Parathyroid adenoma (tissue), 2 donors: ENCODE measurements at regions not wholly inside any gene's neighbourhood (a gene's known extent, or its start where the extent isn't known, plus 50 kb on each side); places are given as distances from the start of the nearest gene placed in this dataset.

Experiments used
- H2AFZ ChIP-seq: fragments of 300-600 bp; sonication (generic); one replicate; pipeline ENCODE4 v1.7.0; 2017; ENCODE audit warnings: antibody characterized with exemption, mild to moderate bottlenecking
- H3K27ac ChIP-seq: fragments of 300-600 bp; sonication (generic); one replicate; pipeline ENCODE4 v1.7.0; 2017
- H3K27me3 ChIP-seq: fragments of 300-600 bp; sonication (generic); one replicate; pipeline ENCODE4 v1.7.0; 2017; ENCODE audit warnings: low read length; ENCODE audit not compliant: control insufficient read depth, insufficient read depth
- H3K36me3 ChIP-seq: fragments of 300-600 bp; sonication (generic); one replicate; pipeline ENCODE4 v1.7.0; 2017; ENCODE audit warnings: low read length; ENCODE audit not compliant: control insufficient read depth, insufficient read depth
- H3K4me1 ChIP-seq: fragments of 300-600 bp; sonication (generic); one replicate; pipeline ENCODE4 v1.7.0; 2017; ENCODE audit warnings: control low read depth
- H3K4me2 ChIP-seq: fragments of 300-600 bp; sonication (generic); one replicate; pipeline ENCODE4 v1.7.0; 2017; ENCODE audit warnings: low read length
- H3K4me3 ChIP-seq: fragments of 300-600 bp; sonication (generic); one replicate; pipeline ENCODE4 v1.7.0; 2017; ENCODE audit warnings: low read depth, low read length
- H3K79me2 ChIP-seq: fragments of 300-600 bp; sonication (generic); one replicate; pipeline ENCODE4 v1.7.0; 2017; ENCODE audit warnings: control low read depth
- H3K9ac ChIP-seq: fragments of 300-600 bp; sonication (generic); one replicate; pipeline ENCODE4 v1.7.0; 2017; ENCODE audit warnings: mild to moderate bottlenecking
- H3K9me3 ChIP-seq: fragments of 300-600 bp; sonication (generic); one replicate; pipeline ENCODE4 v1.7.0; 2017; ENCODE audit warnings: low read length; ENCODE audit not compliant: control insufficient read depth
- CTCF ChIP-seq: fragments of 300-600 bp; sonication (generic); IDR thresholded peaks from one replicate; pipeline ENCODE4 v1.7.0; 2017; ENCODE audit warnings: antibody characterized with exemption, mild to moderate bottlenecking
- donor health status: primary hyperparathyroidism.

- Histone ChIP-seq H3K27me3 (no peaks in the 10 kb centered on the region), H3K4me1 (no peaks in the 10 kb centered on the region), H3K9me3 (no peaks in the 10 kb centered on the region), H3K79me2 (no peaks in the 10 kb centered on the region), H3K4me2 (no peak overlapping the region), H2AFZ (no peak overlapping the region), H3K27ac (no peak overlapping the region), H3K4me3 (no peak overlapping the region), H3K9ac (no peak overlapping the region), H3K36me3 (no peaks in the 10 kb centered on the region)
- no peak for TF ChIP-seq CTCF
These were observed 123.8 kb upstream of the LIFR start for GRCh38 chr5:38680094-38680825.

GRCh38 chr5:38681029-38681706, 124.7 kb upstream of the LIFR start:
- Histone ChIP-seq H3K36me3 (no peaks in the 10 kb centered on the region), H2AFZ (no peak overlapping the region), H3K27ac (no peak overlapping the region), H3K4me1 (no peaks in the 10 kb centered on the region), H3K4me2 (no peak overlapping the region), H3K9ac (no peak overlapping the region), H3K79me2 (no peaks in the 10 kb centered on the region), H3K9me3 (no peaks in the 10 kb centered on the region), H3K4me3 (no peak overlapping the region), H3K27me3 (no peaks in the 10 kb centered on the region)
- TF ChIP-seq CTCF: no peak

GRCh38 chr5:38681966-38682365, 125.5 kb upstream of the LIFR start:
- H3K27me3 ChIP-seq: no peaks in the 10 kb centered on the region
- no peaks in the 10 kb centered on the region for H3K4me1 ChIP-seq
- no peak overlapping the region for H3K4me2 ChIP-seq
- no peaks in the 10 kb centered on the region for H3K36me3 ChIP-seq
- no peak overlapping the region for H2AFZ ChIP-seq
- no peak overlapping the region for H3K27ac ChIP-seq
- no peaks in the 10 kb centered on the region for H3K9me3 ChIP-seq
- TF ChIP-seq CTCF: no peak
- H3K9ac ChIP-seq: no peak overlapping the region
- H3K79me2 ChIP-seq: no peaks in the 10 kb centered on the region
- no peak overlapping the region for H3K4me3 ChIP-seq

GRCh38 chr5:38686658-38687057, 130.2 kb upstream of the LIFR start:
- H3K36me3 ChIP-seq: no peaks in the 10 kb centered on the region
- no peaks in the 10 kb centered on the region for H3K79me2 ChIP-seq
- TF ChIP-seq CTCF: no peak
- no peaks in the 10 kb centered on the region for H3K4me1 ChIP-seq
- no peak overlapping the region for H3K4me2 ChIP-seq
- no peak overlapping the region for H3K27ac ChIP-seq
- H3K9ac ChIP-seq: no peak overlapping the region
- H3K9me3 ChIP-seq: no peaks in the 10 kb centered on the region
- no peaks in the 10 kb centered on the region for H3K27me3 ChIP-seq
- H3K4me3 ChIP-seq: no peak overlapping the region
- no peak overlapping the region for H2AFZ ChIP-seq
